Rectal smooth muscle tissue (tissue), 1 donor: ENCODE measurements at regions not wholly inside any gene's neighbourhood (a gene's known extent, or its start where the extent isn't known, plus 50 kb on each side); places are given as distances from the start of the nearest gene placed in this dataset.
"Not testable (repeated sequence)": the region's sequence is repeated elsewhere in the genome, so short reads cannot be mapped to it uniquely, and the experiment has no call there.

ENCODE experiments used
- H3K27ac ChIP-seq: one replicate; pipeline ENCODE4 v1.7.0; 2013; ENCODE audit warnings: low read depth, low read length, inconsistent platforms
- H3K27me3 ChIP-seq: one replicate; pipeline ENCODE4 v1.7.0; 2013; ENCODE audit warnings: low read length; ENCODE audit not compliant: control insufficient read depth, insufficient read depth
- H3K36me3 ChIP-seq: one replicate; pipeline ENCODE4 v1.7.0; 2013; ENCODE audit warnings: low read length; ENCODE audit not compliant: control insufficient read depth, insufficient read depth
- H3K4me1 ChIP-seq: one replicate; pipeline ENCODE4 v1.7.0; 2013; ENCODE audit warnings: low read length; ENCODE audit not compliant: control insufficient read depth, insufficient read depth
- H3K4me3 ChIP-seq: one replicate; pipeline ENCODE4 v1.7.0; 2013; ENCODE audit warnings: low read length
- H3K9ac ChIP-seq: one replicate; pipeline ENCODE4 v1.7.0; 2013; ENCODE audit warnings: low read length

GRCh38 chr4:147112196-147112595, 166.5 kb upstream of the TTC29 start:
- not testable (repeated sequence) for H3K27me3 ChIP-seq, H3K36me3 ChIP-seq, H3K9ac ChIP-seq, H3K4me1 ChIP-seq, H3K27ac ChIP-seq, H3K4me3 ChIP-seq

- Histone ChIP-seq H3K36me3 (no peaks in the 10 kb centered on the region), H3K9ac (no peak overlapping the region), H3K4me1 (peaks cover 10% of the 10 kb centered on the region), H3K4me3 (no peak overlapping the region), H3K27me3 (no peaks in the 10 kb centered on the region), H3K27ac (peak overlapping the region; percentile 14)
Measured at GRCh38 chr4:147117431-147117830, 171.8 kb upstream of the TTC29 start.

GRCh38 chr4:147118528-147118927, 172.9 kb upstream of the TTC29 start:
- Histone ChIP-seq H3K27me3 (no peaks in the 10 kb centered on the region), H3K4me3 (no peak overlapping the region), H3K27ac (no peak overlapping the region), H3K4me1 (peaks cover 10% of the 10 kb centered on the region), H3K36me3 (no peaks in the 10 kb centered on the region), H3K9ac (no peak overlapping the region)

GRCh38 chr4:147122685-147123084, 177.0 kb upstream of the TTC29 start:
- no peak overlapping the region for H3K9ac ChIP-seq
- no peaks in the 10 kb centered on the region for H3K27me3 ChIP-seq
- no peak overlapping the region for H3K27ac ChIP-seq
- no peak overlapping the region for H3K4me3 ChIP-seq
- peaks cover 3% of the 10 kb centered on the region for H3K4me1 ChIP-seq
- no peaks in the 10 kb centered on the region for H3K36me3 ChIP-seq

GRCh38 chr4:147123146-147123545, 177.5 kb upstream of the TTC29 start:
- H3K27ac ChIP-seq: no peak overlapping the region
- no peaks in the 10 kb centered on the region for H3K27me3 ChIP-seq

GRCh38 chr4:147128787-147129186, 183.1 kb upstream of the TTC29 start:
- Histone ChIP-seq H3K27ac (no peak overlapping the region), H3K9ac (no peak overlapping the region)

More at GRCh38 chr4:147123146-147123545, 177.5 kb upstream of the TTC29 start:
- Histone ChIP-seq H3K9ac (no peak overlapping the region), H3K4me3 (no peak overlapping the region), H3K4me1 (peaks cover 3% of the 10 kb centered on the region), H3K36me3 (no peaks in the 10 kb centered on the region)

GRCh38 chr4:147129687-147130086, 184.0 kb upstream of the TTC29 start:
- H3K4me3 ChIP-seq: no peak overlapping the region
- H3K27ac ChIP-seq: no peak overlapping the region
- H3K4me1 ChIP-seq: no peaks in the 10 kb centered on the region
- no peaks in the 10 kb centered on the region for H3K36me3 ChIP-seq
- no peaks in the 10 kb centered on the region for H3K27me3 ChIP-seq
- H3K9ac ChIP-seq: no peak overlapping the region

More at GRCh38 chr4:147128787-147129186, 183.1 kb upstream of the TTC29 start:
- Histone ChIP-seq H3K27me3 (no peaks in the 10 kb centered on the region), H3K4me3 (no peak overlapping the region), H3K4me1 (no peaks in the 10 kb centered on the region), H3K36me3 (no peaks in the 10 kb centered on the region)

- Histone ChIP-seq H3K36me3 (no peaks in the 10 kb centered on the region), H3K9ac (no peak overlapping the region), H3K4me3 (no peak overlapping the region), H3K27me3 (no peaks in the 10 kb centered on the region), H3K4me1 (no peaks in the 10 kb centered on the region), H3K27ac (no peak overlapping the region)
Measured at GRCh38 chr4:147134536-147135210, 189.0 kb upstream of the TTC29 start.

- Histone ChIP-seq H3K27ac (no peak overlapping the region), H3K9ac (no peak overlapping the region), H3K4me3 (no peak overlapping the region)
Measured at GRCh38 chr4:147136310-147136709, 190.6 kb upstream of the TTC29 start.

GRCh38 chr4:147136751-147137150, 191.1 kb upstream of the TTC29 start:
- H3K36me3 ChIP-seq: no peaks in the 10 kb centered on the region
- no peak overlapping the region for H3K9ac ChIP-seq
- no peaks in the 10 kb centered on the region for H3K27me3 ChIP-seq
- no peak overlapping the region for H3K4me3 ChIP-seq
- H3K27ac ChIP-seq: no peak overlapping the region
- H3K4me1 ChIP-seq: no peaks in the 10 kb centered on the region

More at GRCh38 chr4:147136310-147136709, 190.6 kb upstream of the TTC29 start:
- no peaks in the 10 kb centered on the region for H3K4me1 ChIP-seq
- H3K36me3 ChIP-seq: no peaks in the 10 kb centered on the region
- H3K27me3 ChIP-seq: no peaks in the 10 kb centered on the region

- Histone ChIP-seq H3K9ac (no peak overlapping the region), H3K27ac (no peak overlapping the region), H3K36me3 (no peaks in the 10 kb centered on the region), H3K27me3 (no peaks in the 10 kb centered on the region), H3K4me3 (no peak overlapping the region), H3K4me1 (no peaks in the 10 kb centered on the region)
Measured at GRCh38 chr4:147137280-147137679, 191.6 kb upstream of the TTC29 start.

GRCh38 chr4:147138171-147138570, 192.5 kb upstream of the TTC29 start:
- Histone ChIP-seq H3K27ac (no peak overlapping the region), H3K4me3 (no peak overlapping the region), H3K27me3 (no peaks in the 10 kb centered on the region), H3K36me3 (no peaks in the 10 kb centered on the region), H3K9ac (no peak overlapping the region), H3K4me1 (no peaks in the 10 kb centered on the region)

GRCh38 chr4:147139455-147140198, 194.0 kb upstream of the TTC29 start:
- H3K9ac ChIP-seq: no peak overlapping the region
- no peaks in the 10 kb centered on the region for H3K27me3 ChIP-seq
- no peaks in the 10 kb centered on the region for H3K36me3 ChIP-seq
- H3K27ac ChIP-seq: no peak overlapping the region
- H3K4me3 ChIP-seq: no peak overlapping the region
- no peaks in the 10 kb centered on the region for H3K4me1 ChIP-seq
